GM12878 (cell line): ENCODE measurements at regions not wholly inside any gene's neighbourhood (a gene's known extent, or its start where the extent isn't known, plus 50 kb on each side); places are given as distances from the start of the nearest gene placed in this dataset.

Experiments
- BACH1 ChIP-seq: fragments of 450-650 bp; IDR thresholded peaks from 2 replicates; pipeline ENCODE4 v1.6.1; 2017; ENCODE audit warnings: mild to moderate bottlenecking, borderline replicate concordance
- BCL11A ChIP-seq: IDR thresholded peaks from 2 replicates; pipeline ENCODE4 v1.6.1; 2011; ENCODE audit warnings: low read depth, low read length
- EGR1 ChIP-seq, 2 experiments: IDR thresholded peaks; 1 replicate in 1 of 2; 2 replicates in 1 of 2; pipeline ENCODE4 v1.6.1; 2011 to 2012; ENCODE audit warnings: low read depth in 2 of 2, low read length in 2 of 2, borderline replicate concordance in 1 of 2, mild to moderate bottlenecking in 1 of 2, moderate library complexity in 1 of 2
- FOXK2 ChIP-seq: fragments of 450-650 bp; IDR thresholded peaks from 2 replicates; pipeline ENCODE4 v1.6.1; 2017; ENCODE audit warnings: mild to moderate bottlenecking, moderate library complexity
- FOXM1 ChIP-seq: IDR thresholded peaks from 2 replicates; pipeline ENCODE4 v1.6.1; 2012; ENCODE audit warnings: low read depth, mild to moderate bottlenecking, inconsistent platforms, low read length, moderate library complexity
- GATAD2B ChIP-seq: fragments of 450-650 bp; conservative IDR thresholded peaks from 2 replicates; pipeline ENCODE4 v1.6.1; 2017; ENCODE audit warnings: low read depth, mild to moderate bottlenecking, moderate library complexity
- IKZF1 ChIP-seq: fragments of 450-650 bp; conservative IDR thresholded peaks from 2 replicates; pipeline ENCODE4 v1.6.1; 2017; ENCODE audit warnings: antibody characterized with exemption, mild to moderate bottlenecking
- IRF4 ChIP-seq: IDR thresholded peaks from 2 replicates; pipeline ENCODE4 v1.6.1; 2011; ENCODE audit warnings: low read depth, low read length
- MTA2 ChIP-seq: fragments of 450-650 bp; IDR thresholded peaks from 2 replicates; pipeline ENCODE4 v1.6.1; 2016; ENCODE audit warnings: low read depth, mild to moderate bottlenecking, moderate library complexity
- NR2C2 ChIP-seq: IDR thresholded peaks from 2 replicates; pipeline ENCODE4 v1.6.1; 2011; ENCODE audit warnings: borderline replicate concordance, low read depth; ENCODE audit not compliant: control insufficient read depth, insufficient read length
- PAX8 ChIP-seq: fragments of 450-650 bp; IDR thresholded peaks from 2 replicates; pipeline ENCODE4 v1.6.1; 2017; ENCODE audit warnings: mild to moderate bottlenecking, moderate library complexity
- POLR2A ChIP-seq: IDR thresholded peaks from 2 replicates; pipeline ENCODE4 v1.6.1; 2011; ENCODE audit warnings: low read depth, mild to moderate bottlenecking, low read length
- POLR2AphosphoS5 ChIP-seq: IDR thresholded peaks from 2 replicates; pipeline ENCODE4 v1.6.1; 2011; ENCODE audit warnings: mild to moderate bottlenecking, low read length, inconsistent platforms
- POU2F2 ChIP-seq: IDR thresholded peaks from 3 replicates; pipeline ENCODE4 v1.6.1; 2011; ENCODE audit warnings: low read depth, mild to moderate bottlenecking, low read length, borderline replicate concordance
- RAD51 ChIP-seq: fragments of 450-650 bp; IDR thresholded peaks from 2 replicates; pipeline ENCODE4 v1.6.1; 2016; ENCODE audit warnings: moderate library complexity, mild to moderate bottlenecking, inconsistent platforms
- SMC3 ChIP-seq: IDR thresholded peaks from 2 replicates; pipeline ENCODE4 v1.6.1; 2011; ENCODE audit warnings: low read length, improper control_type of control experiment, borderline replicate concordance
- SPI1 ChIP-seq: IDR thresholded peaks from 2 replicates; pipeline ENCODE4 v1.6.1; 2011; ENCODE audit warnings: low read depth, mild to moderate bottlenecking, low read length, moderate library complexity, borderline replicate concordance; ENCODE audit not compliant: insufficient read depth
- STAT3 ChIP-seq: IDR thresholded peaks from 2 replicates; pipeline ENCODE4 v1.6.1; 2011; ENCODE audit warnings: low read depth, low read length, improper control_type of control experiment
- TCF12 ChIP-seq: IDR thresholded peaks from 2 replicates; pipeline ENCODE4 v1.6.1; 2011; ENCODE audit warnings: low read depth, mild to moderate bottlenecking, low read length
- YBX1 ChIP-seq: fragments of 450-650 bp; IDR thresholded peaks from 2 replicates; pipeline ENCODE4 v1.6.1; 2016; ENCODE audit warnings: antibody characterized with exemption
- ZNF384 ChIP-seq: IDR thresholded peaks from 2 replicates; pipeline ENCODE4 v1.6.1; 2012; ENCODE audit warnings: low read depth, mild to moderate bottlenecking, low read length, improper control_type of control experiment, borderline replicate concordance
- ZNF622 ChIP-seq: fragments of 450-650 bp; IDR thresholded peaks from 2 replicates; pipeline ENCODE4 v1.6.1; 2017; ENCODE audit warnings: mild to moderate bottlenecking, inconsistent platforms
- TF ChIP-seq, protein P1 (sequence below): IDR thresholded peaks from 2 replicates; pipeline ENCODE4 v1.6.1; 2011; ENCODE audit warnings: borderline replicate concordance, low read depth, mild to moderate bottlenecking, moderate library complexity, low read length; ENCODE audit not compliant: insufficient read depth, poor library complexity, severe bottlenecking
- TF ChIP-seq, protein P2 (sequence below): IDR thresholded peaks from 2 replicates; pipeline ENCODE4 v1.6.1; 2011; ENCODE audit warnings: borderline replicate concordance, low read depth, mild to moderate bottlenecking, moderate library complexity, mixed read lengths, low read length; ENCODE audit not compliant: insufficient read depth; ENCODE audit errors: extremely low read length
- TF ChIP-seq, protein P3 (sequence below): fragments of 450-650 bp; formaldehyde crosslinking; IDR thresholded peaks from 2 replicates; pipeline ENCODE4 v1.4.0; 2022; ENCODE audit warnings: mild to moderate bottlenecking, moderate library complexity
- TF ChIP-seq, protein P4 (sequence below): IDR thresholded peaks from 2 replicates; pipeline ENCODE4 v1.6.1; 2011; ENCODE audit warnings: low read depth, mild to moderate bottlenecking, low read length, moderate library complexity, borderline replicate concordance; ENCODE audit errors: extremely low read depth

DNA sequence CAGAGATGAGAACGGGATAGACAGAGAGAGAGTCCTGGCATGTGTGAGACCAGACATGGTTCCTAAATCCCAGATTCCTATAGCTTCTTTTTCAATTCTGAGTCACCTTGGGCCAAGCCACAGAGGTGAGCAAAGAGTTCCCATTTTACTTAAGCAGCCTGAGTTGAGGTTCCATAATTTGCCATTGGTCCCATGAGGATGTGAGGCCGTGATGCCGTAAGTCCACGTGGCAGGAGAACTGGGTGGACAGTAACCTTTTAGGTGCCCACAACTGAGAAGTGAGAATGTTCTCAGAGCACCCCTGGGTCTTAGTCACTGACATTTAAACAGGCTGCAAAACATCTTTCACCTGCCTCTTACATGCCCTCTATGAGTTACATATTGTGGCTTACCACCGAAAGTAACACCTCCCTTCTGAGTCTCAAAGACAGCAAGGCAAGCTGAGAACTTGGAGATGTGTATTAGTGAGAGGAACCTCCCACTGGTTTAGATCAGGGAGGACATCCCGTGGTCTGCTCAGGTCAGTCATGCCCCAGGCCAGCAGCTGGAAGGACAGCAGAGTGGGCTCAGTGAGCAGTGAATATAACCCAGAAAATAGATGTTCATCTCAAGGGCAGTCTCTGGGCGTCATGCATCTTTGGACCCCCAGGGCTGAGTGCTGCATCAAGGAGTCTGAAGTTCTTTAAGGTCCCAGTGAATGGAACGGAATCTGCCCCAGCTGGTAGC is 127.9 kb upstream of the LGALSL start (continued):
- TF ChIP-seq, protein P1, sequence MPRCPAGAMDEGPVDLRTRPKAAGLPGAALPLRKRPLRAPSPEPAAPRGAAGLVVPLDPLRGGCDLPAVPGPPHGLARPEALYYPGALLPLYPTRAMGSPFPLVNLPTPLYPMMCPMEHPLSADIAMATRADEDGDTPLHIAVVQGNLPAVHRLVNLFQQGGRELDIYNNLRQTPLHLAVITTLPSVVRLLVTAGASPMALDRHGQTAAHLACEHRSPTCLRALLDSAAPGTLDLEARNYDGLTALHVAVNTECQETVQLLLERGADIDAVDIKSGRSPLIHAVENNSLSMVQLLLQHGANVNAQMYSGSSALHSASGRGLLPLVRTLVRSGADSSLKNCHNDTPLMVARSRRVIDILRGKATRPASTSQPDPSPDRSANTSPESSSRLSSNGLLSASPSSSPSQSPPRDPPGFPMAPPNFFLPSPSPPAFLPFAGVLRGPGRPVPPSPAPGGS: peak; percentile 98
- TF ChIP-seq EGR1 (IDR thresholded peaks at IDR 0.05; ENCODE audit: borderline replicate concordance in 1 of 2, low read depth in 2 of 2, low read length in 2 of 2): 0 out of 3 replicates have a peak, but pooled peaks of 1 of the 2 experiments have one; percentile 5
- TF ChIP-seq POU2F2: peak; percentile 92; the same call in 2 of the 3 replicates
- TF ChIP-seq BCL11A: peak; percentile 98
- TF ChIP-seq STAT3: no peak
- peak; percentile 98 for TF ChIP-seq MTA2
- TF ChIP-seq TCF12: peak; percentile 98
- TF ChIP-seq IKZF1: peak; percentile 97
- TF ChIP-seq, protein P2, sequence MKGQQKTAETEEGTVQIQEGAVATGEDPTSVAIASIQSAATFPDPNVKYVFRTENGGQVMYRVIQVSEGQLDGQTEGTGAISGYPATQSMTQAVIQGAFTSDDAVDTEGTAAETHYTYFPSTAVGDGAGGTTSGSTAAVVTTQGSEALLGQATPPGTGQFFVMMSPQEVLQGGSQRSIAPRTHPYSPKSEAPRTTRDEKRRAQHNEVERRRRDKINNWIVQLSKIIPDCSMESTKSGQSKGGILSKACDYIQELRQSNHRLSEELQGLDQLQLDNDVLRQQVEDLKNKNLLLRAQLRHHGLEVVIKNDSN: peak; percentile 11
- TF ChIP-seq NR2C2: no peak
- TF ChIP-seq, protein P3, sequence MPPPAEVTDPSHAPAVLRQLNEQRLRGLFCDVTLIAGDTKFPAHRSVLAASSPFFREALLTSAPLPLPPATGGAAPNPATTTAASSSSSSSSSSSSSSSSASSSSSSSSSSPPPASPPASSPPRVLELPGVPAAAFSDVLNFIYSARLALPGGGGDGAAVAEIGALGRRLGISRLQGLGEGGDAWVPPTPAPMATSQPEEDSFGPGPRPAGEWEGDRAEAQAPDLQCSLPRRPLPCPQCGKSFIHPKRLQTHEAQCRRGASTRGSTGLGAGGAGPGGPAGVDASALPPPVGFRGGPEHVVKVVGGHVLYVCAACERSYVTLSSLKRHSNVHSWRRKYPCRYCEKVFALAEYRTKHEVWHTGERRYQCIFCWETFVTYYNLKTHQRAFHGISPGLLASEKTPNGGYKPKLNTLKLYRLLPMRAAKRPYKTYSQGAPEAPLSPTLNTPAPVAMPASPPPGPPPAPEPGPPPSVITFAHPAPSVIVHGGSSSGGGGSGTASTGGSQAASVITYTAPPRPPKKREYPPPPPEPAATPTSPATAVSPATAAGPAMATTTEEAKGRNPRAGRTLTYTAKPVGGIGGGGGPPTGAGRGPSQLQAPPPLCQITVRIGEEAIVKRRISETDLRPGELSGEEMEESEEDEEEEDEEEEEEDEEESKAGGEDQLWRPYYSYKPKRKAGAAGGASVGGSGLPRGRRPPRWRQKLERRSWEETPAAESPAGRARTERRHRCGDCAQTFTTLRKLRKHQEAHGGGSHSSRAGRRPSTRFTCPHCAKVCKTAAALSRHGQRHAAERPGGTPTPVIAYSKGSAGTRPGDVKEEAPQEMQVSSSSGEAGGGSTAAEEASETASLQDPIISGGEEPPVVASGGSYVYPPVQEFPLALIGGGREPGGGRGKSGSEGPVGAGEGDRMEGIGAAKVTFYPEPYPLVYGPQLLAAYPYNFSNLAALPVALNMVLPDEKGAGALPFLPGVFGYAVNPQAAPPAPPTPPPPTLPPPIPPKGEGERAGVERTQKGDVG (CRISPR knock-in tag): no peak
- peak; percentile 95 for TF ChIP-seq GATAD2B
- TF ChIP-seq, protein P4, sequence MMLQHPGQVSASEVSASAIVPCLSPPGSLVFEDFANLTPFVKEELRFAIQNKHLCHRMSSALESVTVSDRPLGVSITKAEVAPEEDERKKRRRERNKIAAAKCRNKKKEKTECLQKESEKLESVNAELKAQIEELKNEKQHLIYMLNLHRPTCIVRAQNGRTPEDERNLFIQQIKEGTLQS: no peak
- no peak for TF ChIP-seq ZNF622
- peak; percentile 91 for TF ChIP-seq FOXM1
- TF ChIP-seq YBX1: no peak
- peak; percentile 69 for TF ChIP-seq POLR2A
- TF ChIP-seq RAD51: peak; percentile 83
- TF ChIP-seq FOXK2: peak; percentile 28; the same call in 1 of the 2 replicates
- TF ChIP-seq BACH1: peak; percentile 97; the same call in 1 of the 2 replicates
- peak; percentile 49; the same call in 1 of the 2 replicates for TF ChIP-seq SMC3
- TF ChIP-seq PAX8: no peak
- TF ChIP-seq ZNF384: no peak
- TF ChIP-seq POLR2AphosphoS5: peak; percentile 82
- peak; percentile 78 for TF ChIP-seq SPI1
- peak; percentile 99 for TF ChIP-seq IRF4
